HEK293 (cell line): ENCODE measurements at regions not wholly inside any gene's neighbourhood (a gene's known extent, or its start where the extent isn't known, plus 50 kb on each side); places are given as distances from the start of the nearest gene placed in this dataset.

Experiments
- CTCF ChIA-PET: fragments of 350-600 bp; formaldehyde crosslinking; extraction: SDS; loops from one replicate; lab custom pipeline; 2021; ENCODE audit warnings: antibody characterized with exemption; lab: Yijun Ruan, JAX
- POLR2A ChIA-PET: fragments of 300-600 bp; formaldehyde crosslinking; extraction: SDS; loops from one replicate; lab custom pipeline; 2020; ENCODE audit warnings: antibody characterized with exemption, inconsistent platforms; lab: Yijun Ruan, JAX
- H3K27ac ChIP-seq: fragments of 200-500 bp; sonication (Bioruptor generic); 2 replicates; pipeline ENCODE4 v1.5.1; 2014; ENCODE audit warnings: low read depth, low read length, control low read depth, inconsistent platforms; ENCODE audit errors: extremely low read depth
- H3K36me3 ChIP-seq, 2 experiments: fragments of 200-500 bp in 1 of 2; sonication (Bioruptor generic) in 1 of 2; 1 replicate in 1 of 2; 2 replicates in 1 of 2; pipeline ENCODE4 v1.5.1; 2014 to 2017; ENCODE audit warnings: inconsistent platforms in 2 of 2, low read length in 2 of 2; ENCODE audit not compliant: control insufficient read depth in 2 of 2, insufficient read depth in 1 of 2
- H3K4me1 ChIP-seq: fragments of 200-500 bp; sonication (Bioruptor generic); 2 replicates; pipeline ENCODE4 v1.5.1; 2014; ENCODE audit warnings: mild to moderate bottlenecking, low read length, inconsistent platforms; ENCODE audit not compliant: control insufficient read depth, insufficient read depth
- H3K4me3 ChIP-seq: 2 replicates; pipeline ENCODE4 v1.5.1; 2011; ENCODE audit warnings: low read depth, mild to moderate bottlenecking, control low read depth, low read length, moderate library complexity
- H3K9me3 ChIP-seq: fragments of 200-500 bp; sonication (Bioruptor generic); 2 replicates; pipeline ENCODE4 v1.5.1; 2014; ENCODE audit warnings: low read depth, low read length, inconsistent platforms; ENCODE audit not compliant: control insufficient read depth, insufficient read depth
- EGR2 ChIP-seq: fragments of 450-650 bp; formaldehyde crosslinking; IDR thresholded peaks from 2 replicates; pipeline ENCODE4 v1.5.1; 2016; ENCODE audit warnings: low read depth, missing biosample characterization, missing genetic modification characterization
- FEZF1 ChIP-seq: fragments of 450-650 bp; formaldehyde crosslinking; IDR thresholded peaks from 2 replicates; pipeline ENCODE4 v1.5.1; 2016; ENCODE audit warnings: missing biosample characterization, missing genetic modification characterization
- GLI4 ChIP-seq: fragments of 450-650 bp; formaldehyde crosslinking; IDR thresholded peaks from 2 replicates; pipeline ENCODE4 v1.5.1; 2016; ENCODE audit warnings: missing biosample characterization, missing genetic modification characterization
- GLIS1 ChIP-seq: fragments of 450-650 bp; formaldehyde crosslinking; IDR thresholded peaks from 2 replicates; pipeline ENCODE4 v1.5.1; 2016; ENCODE audit warnings: missing biosample characterization, missing genetic modification characterization
- KLF1 ChIP-seq: fragments of 450-650 bp; formaldehyde crosslinking; IDR thresholded peaks from 2 replicates; pipeline ENCODE4 v1.5.1; 2016; ENCODE audit warnings: missing biosample characterization, missing genetic modification characterization
- KLF8 ChIP-seq: fragments of 450-650 bp; formaldehyde crosslinking; IDR thresholded peaks from 2 replicates; pipeline ENCODE4 v1.5.1; 2016; ENCODE audit warnings: missing biosample characterization, missing genetic modification characterization
- OSR2 ChIP-seq: fragments of 450-650 bp; formaldehyde crosslinking; IDR thresholded peaks from 2 replicates; pipeline ENCODE4 v1.5.1; 2016; ENCODE audit warnings: missing biosample characterization, missing genetic modification characterization
- PRDM10 ChIP-seq: fragments of 450-650 bp; formaldehyde crosslinking; IDR thresholded peaks from 2 replicates; pipeline ENCODE4 v1.5.1; 2016; ENCODE audit warnings: missing biosample characterization, missing genetic modification characterization
- SP3 ChIP-seq: fragments of 450-650 bp; formaldehyde crosslinking; IDR thresholded peaks from 2 replicates; pipeline ENCODE4 v1.5.1; 2016; ENCODE audit warnings: missing biosample characterization, missing genetic modification characterization
- ZFHX2 ChIP-seq: fragments of 450-650 bp; formaldehyde crosslinking; conservative IDR thresholded peaks from 2 replicates; pipeline ENCODE4 v1.5.1; 2016; ENCODE audit warnings: missing biosample characterization, missing genetic modification characterization
- ZFP69B ChIP-seq: fragments of 450-650 bp; formaldehyde crosslinking; IDR thresholded peaks from 2 replicates; pipeline ENCODE4 v1.5.1; 2016; ENCODE audit warnings: missing biosample characterization, missing genetic modification characterization
- ZNF623 ChIP-seq: fragments of 450-650 bp; formaldehyde crosslinking; IDR thresholded peaks from 2 replicates; pipeline ENCODE4 v1.5.1; 2016; ENCODE audit warnings: missing biosample characterization, missing genetic modification characterization
- ZNF629 ChIP-seq: fragments of 450-650 bp; formaldehyde crosslinking; IDR thresholded peaks from 2 replicates; pipeline ENCODE4 v1.5.1; 2017; ENCODE audit warnings: missing biosample characterization, missing genetic modification characterization
- TF ChIP-seq, protein P1 (sequence below): fragments of 450-650 bp; IDR thresholded peaks from 2 replicates; pipeline ENCODE4 v1.5.1; 2018; ENCODE audit warnings: missing biosample characterization, mild to moderate bottlenecking, missing genetic modification characterization
- TF ChIP-seq, protein P2 (sequence below): fragments of 450-650 bp; formaldehyde crosslinking; IDR thresholded peaks from 2 replicates; pipeline ENCODE4 v1.5.1; 2017; ENCODE audit warnings: missing biosample characterization, missing genetic modification characterization

DNA sequence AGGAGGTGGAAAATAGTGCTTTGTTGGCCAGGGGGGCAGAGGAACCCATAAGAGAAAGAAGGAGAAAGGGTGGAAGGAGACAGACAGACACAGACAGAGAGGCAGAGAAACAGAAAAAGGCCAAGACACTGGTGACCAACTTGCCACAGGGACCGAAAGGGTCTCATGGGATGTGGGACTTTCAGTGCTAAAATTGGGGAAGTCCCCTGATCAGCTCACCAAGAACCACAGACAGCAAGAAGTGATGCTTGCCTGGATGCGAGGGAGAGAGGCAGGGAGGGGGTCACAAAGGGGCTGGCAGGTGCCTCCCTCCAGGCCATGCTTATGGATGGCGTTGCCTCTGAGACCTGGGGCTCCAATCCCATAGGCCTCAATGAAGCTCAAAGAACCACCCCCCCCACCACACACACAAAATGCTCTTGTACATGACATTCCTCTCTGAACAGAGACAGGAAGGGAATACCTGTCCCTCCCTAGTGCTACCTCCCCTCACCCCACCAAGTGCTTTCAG, 413.4 kb downstream of the MN1 start:
- peaks cover 8% of the 10 kb centered on the region for H3K4me1 ChIP-seq
- ChIA-PET CTCF (interaction anchor here (0.6 kb wide), 1 partner anchor 59 kb away, joined by 3 read pairs; no protein-coding TSS in a partner anchor), POLR2A (no interaction called here)
- H3K9me3 ChIP-seq, result no peaks in the 10 kb centered on the region
- no peak overlapping the region for H3K4me3 ChIP-seq
- no peaks in the 10 kb centered on the region for H3K36me3 ChIP-seq
- no peak for TF ChIP-seq ZFP69B (tag by site-specific recombination)
- no peak overlapping the region for H3K27ac ChIP-seq

DNA sequence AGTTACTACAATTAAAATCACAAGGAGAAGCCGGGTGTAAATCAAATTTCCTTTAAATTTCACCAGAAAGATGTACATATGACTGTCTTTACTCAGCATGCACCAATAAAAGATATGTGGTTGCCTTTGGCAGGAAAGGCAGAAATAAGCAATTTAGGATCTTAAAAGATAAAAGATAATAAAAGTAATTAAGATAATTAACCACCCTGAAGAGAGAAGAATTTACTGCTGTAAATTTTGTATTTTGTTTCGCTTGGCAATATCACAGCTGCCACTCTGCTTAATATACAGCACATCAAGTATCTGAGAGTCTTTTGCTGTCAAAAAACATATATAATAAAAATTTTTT, 411.9 kb downstream of the MN1 start:
- ChIA-PET POLR2A (no interaction called here), CTCF (interaction anchor here (1.1 kb wide), 1 partner anchor 1025 kb away, joined by 3 read pairs; no protein-coding TSS in a partner anchor)

GRCh38 chr22:27391092-27391770, 410.3 kb downstream of the MN1 start:
- TF ChIP-seq EGR2, result peak; percentile 56; the same call in 1 of the 2 replicates
- TF ChIP-seq ZFHX2 (tag by site-specific recombination), result peak; percentile 41; the same call in 1 of the 2 replicates
- TF ChIP-seq ZNF623 (tag by site-specific recombination), result no peak
- no peak for TF ChIP-seq KLF1 (tag by site-specific recombination)
- POLR2A ChIA-PET, result no interaction called here
- CTCF ChIA-PET, result interaction anchor here (1.1 kb wide), 1 partner anchor 1026 kb away, joined by 3 read pairs; no protein-coding TSS in a partner anchor

More for the DNA sequence above, 411.9 kb downstream of the MN1 start:
- H3K4me1 ChIP-seq, result peaks cover 8% of the 10 kb centered on the region
- no peaks in the 10 kb centered on the region for H3K36me3 ChIP-seq
- H3K9me3 ChIP-seq, result no peaks in the 10 kb centered on the region
- H3K27ac ChIP-seq, result no peak overlapping the region
- TF ChIP-seq, protein P1, sequence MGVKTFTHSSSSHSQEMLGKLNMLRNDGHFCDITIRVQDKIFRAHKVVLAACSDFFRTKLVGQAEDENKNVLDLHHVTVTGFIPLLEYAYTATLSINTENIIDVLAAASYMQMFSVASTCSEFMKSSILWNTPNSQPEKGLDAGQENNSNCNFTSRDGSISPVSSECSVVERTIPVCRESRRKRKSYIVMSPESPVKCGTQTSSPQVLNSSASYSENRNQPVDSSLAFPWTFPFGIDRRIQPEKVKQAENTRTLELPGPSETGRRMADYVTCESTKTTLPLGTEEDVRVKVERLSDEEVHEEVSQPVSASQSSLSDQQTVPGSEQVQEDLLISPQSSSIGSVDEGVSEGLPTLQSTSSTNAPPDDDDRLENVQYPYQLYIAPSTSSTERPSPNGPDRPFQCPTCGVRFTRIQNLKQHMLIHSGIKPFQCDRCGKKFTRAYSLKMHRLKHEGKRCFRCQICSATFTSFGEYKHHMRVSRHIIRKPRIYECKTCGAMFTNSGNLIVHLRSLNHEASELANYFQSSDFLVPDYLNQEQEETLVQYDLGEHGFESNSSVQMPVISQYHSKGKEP (tag by site-specific recombination), result 0 out of 2 replicates have a peak, but pooled peaks have one; percentile 12
- no peak for TF ChIP-seq PRDM10 (tag by site-specific recombination)
- TF ChIP-seq ZNF629 (tag by site-specific recombination), result no peak
- peak; percentile 24; the same call in 1 of the 2 replicates for TF ChIP-seq GLIS1 (tag by site-specific recombination)
- TF ChIP-seq OSR2, result peak; percentile 27; the same call in 1 of the 2 replicates
- TF ChIP-seq KLF8 (tag by site-specific recombination), result no peak
- TF ChIP-seq, protein P2, sequence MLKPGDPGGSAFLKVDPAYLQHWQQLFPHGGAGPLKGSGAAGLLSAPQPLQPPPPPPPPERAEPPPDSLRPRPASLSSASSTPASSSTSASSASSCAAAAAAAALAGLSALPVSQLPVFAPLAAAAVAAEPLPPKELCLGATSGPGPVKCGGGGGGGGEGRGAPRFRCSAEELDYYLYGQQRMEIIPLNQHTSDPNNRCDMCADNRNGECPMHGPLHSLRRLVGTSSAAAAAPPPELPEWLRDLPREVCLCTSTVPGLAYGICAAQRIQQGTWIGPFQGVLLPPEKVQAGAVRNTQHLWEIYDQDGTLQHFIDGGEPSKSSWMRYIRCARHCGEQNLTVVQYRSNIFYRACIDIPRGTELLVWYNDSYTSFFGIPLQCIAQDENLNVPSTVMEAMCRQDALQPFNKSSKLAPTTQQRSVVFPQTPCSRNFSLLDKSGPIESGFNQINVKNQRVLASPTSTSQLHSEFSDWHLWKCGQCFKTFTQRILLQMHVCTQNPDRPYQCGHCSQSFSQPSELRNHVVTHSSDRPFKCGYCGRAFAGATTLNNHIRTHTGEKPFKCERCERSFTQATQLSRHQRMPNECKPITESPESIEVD (tag by site-specific recombination), result peak; percentile 68
- peak; percentile 65 for TF ChIP-seq FEZF1 (tag by site-specific recombination)
- TF ChIP-seq GLI4 (tag by site-specific recombination), result no peak
- no peak for TF ChIP-seq SP3
- no peak overlapping the region for H3K4me3 ChIP-seq

More at GRCh38 chr22:27391092-27391770, 410.3 kb downstream of the MN1 start:
- peaks cover 8% of the 10 kb centered on the region for H3K4me1 ChIP-seq
- H3K4me3 ChIP-seq, result no peak overlapping the region
- no peak overlapping the region for H3K27ac ChIP-seq
- H3K36me3 ChIP-seq, result no peaks in the 10 kb centered on the region
- H3K9me3 ChIP-seq, result no peaks in the 10 kb centered on the region
